Adrenal gland (tissue), 5 donors: ENCODE measurements at regions not wholly inside any gene's neighbourhood (a gene's known extent, or its start where the extent isn't known, plus 50 kb on each side); places are given as distances from the start of the nearest gene placed in this dataset.

ENCODE experiments used
- CTCF ChIP-seq, 6 experiments: fragments of 450-650 bp in 4 of 6; fragments of 200-600 bp in 2 of 6; sonication (generic) in 1 of 6; IDR thresholded peaks; 1 replicate in 5 of 6; 2 replicates in 1 of 6; pipeline versions ENCODE4 v1.5.1 to v1.8.0; 2016 to 2021; ENCODE audit warnings: antibody characterized with exemption in 6 of 6, mild to moderate bottlenecking in 2 of 6, moderate library complexity in 1 of 6
- POLR2A ChIP-seq, 2 donors: fragments of 450-650 bp; IDR thresholded peaks; one replicate each; pipeline ENCODE4 v1.6.1; 2017; ENCODE audit warnings: antibody characterized with exemption in 2 of 2, mild to moderate bottlenecking in 2 of 2, moderate library complexity in 1 of 2
- donor health status: DM: no; HTN: no; CAD: no.

DNA sequence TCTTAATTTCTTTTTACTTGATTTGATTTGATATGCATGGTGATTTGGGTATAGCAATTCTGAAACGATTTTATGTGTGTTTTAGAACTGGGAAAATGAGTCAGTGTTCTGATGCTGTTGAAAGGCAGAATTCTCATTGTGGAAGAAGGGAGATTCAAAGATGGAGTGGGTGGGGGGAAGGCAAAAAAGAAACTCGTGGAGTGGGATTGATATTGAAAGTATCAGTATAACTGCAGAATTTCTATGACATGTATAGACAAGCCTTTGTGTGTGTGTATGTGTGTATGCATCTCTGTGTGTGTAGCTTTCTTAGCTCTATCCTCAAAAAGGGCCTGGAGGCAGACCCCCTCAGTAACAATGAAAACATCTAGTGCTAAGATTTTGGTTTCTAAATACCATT, 184.3 kb upstream of the OLIG3 start:
- TF ChIP-seq CTCF (IDR thresholded peaks at IDR 0.05) (no peak), POLR2A (IDR thresholded peaks at IDR 0.05) (no peak)
